NCI-H146 treated with DMSO at 0.1 percent for 48 hours (cell line): ENCODE measurements at regions not wholly inside any gene's neighbourhood (a gene's known extent, or its start where the extent isn't known, plus 50 kb on each side); places are given as distances from the start of the nearest gene placed in this dataset.
"Not testable (repeated sequence)": the region's sequence is repeated elsewhere in the genome, so short reads cannot be mapped to it uniquely, and the experiment has no call there.

ENCODE experiments used
- DNase-seq: peaks from one replicate; lab custom pipeline; 2025; ENCODE audit not compliant: unreplicated experiment; lab: John Stamatoyannopoulos, UW

DNA sequence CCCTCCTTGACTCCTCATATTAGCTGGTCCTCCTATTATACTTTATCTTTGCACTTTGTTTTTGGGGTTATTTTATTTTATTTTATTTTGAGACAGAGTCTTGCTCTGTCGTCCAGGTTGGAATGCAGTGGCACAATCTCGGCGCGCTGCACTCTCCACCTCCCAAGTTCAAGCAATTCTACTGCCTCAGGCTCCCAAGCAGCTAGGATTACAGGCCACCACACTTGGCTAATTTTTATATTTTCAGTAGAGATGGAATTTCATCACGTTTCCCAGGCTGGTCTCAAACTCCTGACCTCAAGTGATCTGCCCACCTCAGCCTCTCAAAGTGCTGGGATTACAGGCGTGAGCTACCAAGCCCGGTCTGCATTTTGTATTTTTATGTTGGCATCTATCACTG is 126.7 kb downstream of the FOXB1 start:
- DNase-seq, result no peak

GRCh38 chr15:60134609-60135008 is 130.5 kb downstream of the FOXB1 start:
- no peak for DNase-seq

DNA sequence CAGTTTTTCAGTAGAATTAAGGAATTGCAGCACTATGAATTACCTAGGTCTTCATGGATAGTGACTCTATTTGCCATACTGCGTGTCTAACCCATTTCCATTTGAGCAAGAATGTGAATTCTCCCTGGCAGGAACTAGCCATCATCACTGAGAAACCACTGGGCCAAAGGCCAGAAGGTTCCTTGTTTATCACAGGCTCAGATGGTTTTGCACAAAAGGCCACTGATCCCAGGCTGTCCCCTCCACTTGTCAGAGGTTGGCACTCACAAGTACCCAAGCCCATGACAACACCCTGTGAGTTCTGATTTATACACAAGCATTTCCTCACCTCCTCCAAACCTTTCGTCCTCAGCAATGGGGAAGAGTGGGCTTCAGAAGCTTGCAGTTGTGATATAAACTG is 131.8 kb downstream of the FOXB1 start:
- no peak for DNase-seq

GRCh38 chr15:60137711-60138396 is 133.7 kb downstream of the FOXB1 start:
- DNase-seq, result no peak

DNA sequence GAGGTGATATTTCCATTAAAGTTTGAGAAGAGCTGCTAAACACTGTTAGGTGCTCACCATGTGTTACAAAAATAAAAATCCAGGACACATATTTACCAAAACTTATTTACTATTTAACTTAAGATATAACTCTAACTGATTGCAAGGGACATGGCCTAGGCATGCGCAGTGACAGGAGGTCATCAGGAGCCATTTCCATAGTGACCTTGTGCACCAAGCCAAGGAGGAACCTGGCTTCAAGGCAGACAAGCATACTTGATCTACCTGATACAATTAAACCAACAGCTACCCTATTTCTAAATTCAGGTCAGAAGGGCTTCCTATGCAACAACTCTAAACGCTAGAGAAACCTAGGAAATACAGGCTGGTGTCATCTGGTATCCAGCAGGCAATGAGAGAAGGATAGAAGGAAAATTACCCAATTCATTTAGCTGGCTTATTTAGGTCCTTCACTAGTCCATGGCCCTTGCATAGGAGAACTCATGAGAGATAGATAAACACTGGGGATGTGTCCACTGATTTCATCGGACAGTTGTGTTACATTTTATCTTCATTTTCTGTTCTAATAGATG is 134.4 kb downstream of the FOXB1 start:
- DNase-seq, result no peak

GRCh38 chr15:60152386-60152785 is 148.3 kb downstream of the FOXB1 start:
- DNase-seq, result no peak

- no peak for DNase-seq
Measured at GRCh38 chr15:60154764-60155325, 150.7 kb downstream of the FOXB1 start.

DNA sequence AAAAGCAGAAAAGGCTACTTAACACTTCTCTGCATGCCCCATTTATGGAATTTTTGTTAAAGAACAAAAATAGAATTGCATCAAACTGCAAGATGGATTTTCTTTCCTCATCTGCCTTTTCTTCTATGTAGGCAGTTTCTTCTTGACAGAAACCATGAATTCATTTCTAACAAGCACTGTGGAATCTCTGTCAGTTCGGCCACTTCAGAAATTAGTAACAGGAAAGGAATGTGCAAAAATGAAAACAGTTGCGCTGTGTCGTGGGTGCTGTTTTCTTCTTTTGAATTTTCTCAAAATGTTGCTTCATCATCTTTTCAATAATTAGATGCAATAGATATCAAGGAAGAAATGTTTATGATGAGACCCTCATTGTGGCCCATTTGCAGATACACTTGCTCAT is 151.6 kb downstream of the FOXB1 start:
- DNase-seq, result no peak

DNA sequence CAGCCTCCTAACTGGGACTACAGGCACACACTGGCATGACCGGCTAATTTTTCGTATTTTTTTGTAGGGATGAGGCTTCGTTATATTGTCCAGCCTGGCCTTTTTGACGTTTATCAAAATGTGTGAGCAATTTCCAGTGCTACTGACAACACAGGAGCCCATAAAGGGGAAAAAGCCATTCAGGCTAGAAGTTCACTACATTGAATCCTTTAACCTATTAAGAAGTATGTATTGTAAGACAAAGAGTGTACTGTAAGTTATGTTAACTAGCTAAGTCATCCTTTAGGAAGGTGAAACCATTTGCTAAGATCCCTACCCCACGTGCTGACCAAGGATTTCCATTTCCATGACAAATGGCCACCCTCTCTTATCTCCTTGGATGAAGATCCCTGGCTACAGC is 156.8 kb downstream of the FOXB1 start:
- no peak for DNase-seq

- DNase-seq, result no peak
Measured at GRCh38 chr15:60161704-60162103, 157.6 kb downstream of the FOXB1 start.

- DNase-seq, result no peak
Measured at GRCh38 chr15:60162251-60162967, 158.3 kb downstream of the FOXB1 start.

- DNase-seq, result no peak
Measured at GRCh38 chr15:60162968-60163355, 158.9 kb downstream of the FOXB1 start.

DNA sequence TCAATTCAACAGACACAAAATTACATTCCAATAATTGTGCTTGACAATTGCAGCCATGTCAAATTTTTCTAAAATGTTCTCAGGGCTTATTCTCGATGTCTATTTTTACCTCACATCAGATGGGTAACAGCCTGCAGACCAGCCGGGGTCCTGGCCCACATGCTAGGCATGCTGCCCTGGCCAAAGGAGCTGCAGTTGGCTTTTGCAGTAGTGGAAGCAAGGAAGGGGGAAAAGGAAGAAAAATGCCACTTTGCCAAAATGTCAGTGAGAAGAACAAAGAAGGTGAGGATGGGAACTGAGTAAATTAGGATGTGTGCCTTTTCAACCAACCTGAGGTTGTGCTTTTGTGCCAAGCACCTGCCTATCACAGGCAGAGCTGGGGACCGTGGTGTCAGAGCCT is 161.0 kb downstream of the FOXB1 start:
- DNase-seq, result no peak

- DNase-seq, result no peak
Measured at GRCh38 chr15:60172143-60172542, 168.0 kb downstream of the FOXB1 start.

GRCh38 chr15:60179786-60180391 is 175.8 kb downstream of the FOXB1 start:
- peak; percentile 2 for DNase-seq

DNA sequence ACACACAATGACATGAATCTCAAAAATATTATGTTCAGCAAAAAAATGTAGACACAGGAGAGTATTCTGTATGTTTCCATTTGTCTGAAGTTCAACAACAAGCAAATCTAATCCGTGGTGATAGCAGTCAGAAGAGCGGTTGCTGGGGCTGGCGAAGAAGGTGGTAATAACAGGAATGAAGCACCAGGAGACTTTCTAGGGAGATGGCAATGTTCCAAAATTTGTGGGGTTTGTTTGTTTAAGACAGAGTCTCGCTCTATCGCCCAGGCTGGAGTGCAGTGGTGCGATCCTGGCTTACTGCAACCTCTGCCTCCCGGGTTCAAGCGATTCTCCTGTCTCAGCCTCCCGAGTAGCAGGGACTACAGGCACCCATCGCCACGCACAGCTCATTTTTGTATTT is 177.8 kb downstream of the FOXB1 start:
- DNase-seq, result not testable (repeated sequence)

DNA sequence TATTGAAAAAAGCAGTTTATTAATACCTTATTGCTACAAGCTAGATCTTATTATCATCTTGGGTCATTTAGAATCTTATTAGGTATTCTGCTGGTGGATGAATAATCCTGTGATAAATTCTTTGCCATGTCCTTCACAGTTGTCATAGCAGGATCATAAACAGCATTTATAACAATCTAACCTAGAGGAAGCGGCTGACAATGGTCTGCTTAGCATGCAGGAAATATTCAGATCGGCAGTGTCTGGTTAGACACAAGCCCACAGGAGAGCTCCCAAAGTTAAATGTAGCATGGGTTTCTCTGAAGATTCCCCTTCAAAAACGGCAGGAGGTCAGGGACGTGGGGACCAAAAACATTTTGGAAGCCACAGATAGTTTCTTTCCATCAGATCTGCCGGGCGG is 179.3 kb downstream of the FOXB1 start:
- no peak for DNase-seq

- no peak for DNase-seq
Measured at GRCh38 chr15:60184579-60184978, 180.5 kb downstream of the FOXB1 start.

DNA sequence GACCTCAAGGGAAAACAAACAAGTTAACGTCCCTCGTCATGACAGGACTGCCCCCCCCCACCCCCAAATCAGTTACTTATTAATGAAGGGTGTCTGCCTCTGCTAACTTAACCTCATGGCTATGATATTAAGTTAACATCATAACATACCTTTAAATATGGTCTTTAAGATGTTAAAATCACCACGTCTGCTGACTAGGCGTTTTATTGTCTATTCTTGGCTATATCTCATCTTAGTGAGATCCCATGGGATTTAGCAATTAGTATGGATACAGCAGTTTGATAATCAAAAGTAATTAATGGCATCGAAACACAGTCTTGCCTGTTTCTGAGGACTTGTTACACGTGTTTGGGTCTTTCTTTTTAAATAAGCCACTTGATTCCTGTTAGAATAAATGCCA is 186.9 kb downstream of the FOXB1 start:
- no peak for DNase-seq

DNA sequence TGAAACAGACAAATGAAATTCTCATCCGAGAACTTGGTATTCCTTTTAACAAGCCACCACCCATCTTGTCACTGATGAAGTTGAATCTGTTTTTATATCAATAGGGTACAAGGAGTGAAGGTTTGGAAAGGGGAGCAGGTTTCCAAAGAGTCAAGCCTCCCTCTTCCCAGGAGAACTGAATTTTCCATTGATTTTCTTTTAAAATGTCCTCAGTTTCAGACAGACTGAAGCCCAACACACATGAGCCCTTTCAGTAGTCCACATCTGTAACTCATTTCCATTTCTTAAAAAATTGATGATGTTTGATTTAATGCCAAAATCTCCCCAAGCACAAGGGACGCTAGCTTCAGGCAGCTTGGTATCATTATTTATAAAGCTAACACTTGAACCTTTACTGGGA is 187.7 kb downstream of the FOXB1 start:
- DNase-seq, result no peak

DNA sequence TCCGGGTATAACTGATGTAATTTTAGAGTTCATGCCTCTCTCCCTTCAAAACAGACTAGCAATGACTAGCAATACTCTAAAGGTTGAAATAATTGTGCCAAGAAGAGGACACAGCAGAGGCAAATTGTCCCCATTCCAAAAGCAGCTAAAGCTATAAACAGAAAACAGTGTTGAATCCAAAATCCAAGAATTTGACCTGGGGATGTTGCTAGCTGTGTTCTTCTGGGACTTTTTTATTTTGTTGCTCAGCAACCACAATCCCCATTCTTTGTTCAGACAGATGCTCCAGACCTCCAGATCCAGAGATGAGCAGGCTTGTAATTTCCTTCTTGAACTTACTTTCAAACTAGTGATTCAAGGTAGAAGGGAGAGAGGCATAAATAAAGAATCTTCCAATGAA is 191.5 kb downstream of the FOXB1 start:
- DNase-seq, result no peak
